H1 (cell line): ENCODE measurements at regions not wholly inside any gene's neighbourhood (a gene's known extent, or its start where the extent isn't known, plus 50 kb on each side); places are given as distances from the start of the nearest gene placed in this dataset.

Experiments
- CTCF ChIA-PET: fragments of 300-600 bp; sonication (Branson Sonifier 250); formaldehyde crosslinking; loops from one replicate; lab custom pipeline; 2021; ENCODE audit not compliant: partially characterized antibody; lab: Charles Lee
- POLR2A ChIA-PET: fragments of 300-600 bp; sonication (Branson Sonifier 250); formaldehyde crosslinking; loops from one replicate; lab custom pipeline; 2021; ENCODE audit warnings: inconsistent platforms; ENCODE audit not compliant: partially characterized antibody; lab: Charles Lee
- DNase-seq, 2 experiments: peaks; one replicate each; pipeline versions ENCODE4 v3.0.0 to v3.0.0-alpha.2; 2010 to 2022; ENCODE audit warnings: low spot score in 2 of 2, low read depth in 1 of 2, mixed read lengths in 1 of 2
- FAIRE-seq: peaks from 2 replicates; lab custom pipeline; 2011; peaks lifted over from hg19 to GRCh38; lab: Jason Lieb, UNC
- H2AFZ ChIP-seq: 2 replicates; pipeline ENCODE4 v1.8.1; 2012; ENCODE audit warnings: low read length, inconsistent platforms
- H2AK5ac ChIP-seq: 2 replicates; pipeline ENCODE4 v1.6.1; 2013; ENCODE audit warnings: low read depth, low read length
- H2BK120ac ChIP-seq: replicated peaks from 2 replicates; pipeline ENCODE3; 2013; ENCODE audit warnings: low read depth, low read length, inconsistent platforms
- H2BK12ac ChIP-seq: 2 replicates; pipeline ENCODE4 v1.6.1; 2013; ENCODE audit warnings: low read depth, low read length
- H2BK15ac ChIP-seq: 2 replicates; pipeline ENCODE4 v1.6.1; 2013; ENCODE audit warnings: low read length
- H2BK20ac ChIP-seq: 2 replicates; pipeline ENCODE4 v1.6.1; 2013; ENCODE audit warnings: low read length
- H2BK5ac ChIP-seq: 2 replicates; pipeline ENCODE4 v1.6.1; 2013; ENCODE audit warnings: low read depth, low read length
- H3K14ac ChIP-seq: 2 replicates; pipeline ENCODE4 v1.6.1; 2013; ENCODE audit warnings: inconsistent platforms; ENCODE audit not compliant: insufficient read length
- H3K18ac ChIP-seq: 2 replicates; pipeline ENCODE4 v1.6.1; 2013; ENCODE audit warnings: low read length; ENCODE audit errors: extremely low read depth
- H3K23ac ChIP-seq: 2 replicates; pipeline ENCODE4 v1.6.1; 2013; ENCODE audit warnings: inconsistent platforms; ENCODE audit not compliant: insufficient read length
- H3K23me2 ChIP-seq: 2 replicates; pipeline ENCODE4 v1.6.1; 2013; ENCODE audit warnings: low read depth, low read length
- H3K27ac ChIP-seq: 2 replicates; pipeline ENCODE4 v1.6.1; 2011; ENCODE audit warnings: low read depth, low read length, inconsistent platforms
- H3K27me3 ChIP-seq, 4 experiments: replicated peaks in 1 of 4; 1 replicate in 1 of 4; 2 replicates in 3 of 4; pipeline versions ENCODE4 v1.6.1 to v1.8.1; 2011 to 2013; ENCODE audit warnings: low read length in 3 of 4, mild to moderate bottlenecking in 3 of 4, inconsistent platforms in 2 of 4, mixed read lengths in 2 of 4, moderate library complexity in 1 of 4; ENCODE audit not compliant: control insufficient read depth in 3 of 4, insufficient read depth in 3 of 4; ENCODE audit errors: extremely low read depth in 1 of 4
- H3K36me3 ChIP-seq, 4 experiments: 2 replicates each; pipeline versions ENCODE4 v1.6.1 to v1.8.1; 2011 to 2013; ENCODE audit warnings: mild to moderate bottlenecking in 4 of 4, low read length in 3 of 4, moderate library complexity in 2 of 4, control low read depth in 1 of 4, inconsistent platforms in 1 of 4; ENCODE audit not compliant: insufficient read depth in 4 of 4, control insufficient read depth in 2 of 4
- H3K4ac ChIP-seq: replicated peaks from 2 replicates; pipeline ENCODE3; 2013; ENCODE audit warnings: low read length, low read depth, mixed read lengths, inconsistent platforms; ENCODE audit not compliant: insufficient read length
- H3K4me1 ChIP-seq, 4 experiments: replicated peaks in 1 of 4; 1 replicate in 1 of 4; 2 replicates in 3 of 4; pipeline versions ENCODE4 v1.6.1 to v1.8.1; 2011 to 2013; ENCODE audit warnings: low read length in 3 of 4, inconsistent platforms in 2 of 4, mixed read lengths in 1 of 4; ENCODE audit not compliant: insufficient read depth in 4 of 4, control insufficient read depth in 3 of 4
- H3K4me2 ChIP-seq, 2 experiments: 2 replicates each; pipeline versions ENCODE4 v1.6.1 to v1.8.1; 2011 to 2013; ENCODE audit warnings: low read depth in 2 of 2, low read length in 2 of 2, control low read depth in 1 of 2, inconsistent platforms in 1 of 2, mild to moderate bottlenecking in 1 of 2; ENCODE audit not compliant: insufficient read depth in 1 of 2
- H3K4me3 ChIP-seq, 4 experiments: fragments of 200-600, 300-600 bp in 1 of 4; sonication (generic), shearing (Covaris generic), sonication (Bioruptor Twin) in 1 of 4; 2 replicates each; pipeline versions ENCODE4 v1.5.1 to v1.8.1; 2011 to 2016; ENCODE audit warnings: low read length in 4 of 4, low read depth in 3 of 4, control low read depth in 2 of 4, inconsistent platforms in 2 of 4, mild to moderate bottlenecking in 2 of 4, mixed read lengths in 1 of 4, moderate library complexity in 1 of 4; ENCODE audit not compliant: insufficient read depth in 2 of 4; ENCODE audit errors: extremely low read depth in 1 of 4
- H3K56ac ChIP-seq: replicated peaks from 2 replicates; pipeline ENCODE3; 2013; ENCODE audit warnings: low read depth, mild to moderate bottlenecking, mixed read lengths, low read length, inconsistent platforms; ENCODE audit not compliant: insufficient read length
- H3K79me1 ChIP-seq: 2 replicates; pipeline ENCODE4 v1.6.1; 2013; ENCODE audit warnings: low read depth, low read length, control low read depth
- H3K79me2 ChIP-seq, 2 experiments: 2 replicates each; pipeline versions ENCODE4 v1.6.1 to v1.8.1; 2012 to 2013; ENCODE audit warnings: low read length in 2 of 2, mild to moderate bottlenecking in 2 of 2, inconsistent platforms in 1 of 2; ENCODE audit not compliant: insufficient read depth in 2 of 2, control insufficient read depth in 1 of 2
- H3K9ac ChIP-seq, 4 experiments: replicated peaks in 1 of 4; 1 replicate in 1 of 4; 2 replicates in 3 of 4; pipeline versions ENCODE4 v1.6.1 to v1.8.1; 2011 to 2013; ENCODE audit warnings: low read depth in 3 of 4, low read length in 3 of 4, control low read depth in 2 of 4, mild to moderate bottlenecking in 2 of 4, moderate library complexity in 2 of 4, inconsistent platforms in 1 of 4; ENCODE audit errors: extremely low read depth in 1 of 4
- H3K9me3 ChIP-seq, 2 experiments: 2 replicates each; pipeline versions ENCODE4 v1.6.1 to v1.8.1; 2012 to 2013; ENCODE audit warnings: mild to moderate bottlenecking in 2 of 2, moderate library complexity in 2 of 2, control low read depth in 1 of 2, inconsistent platforms in 1 of 2, low read depth in 1 of 2, low read length in 1 of 2, mixed read lengths in 1 of 2; ENCODE audit not compliant: insufficient read depth in 2 of 2
- H4K20me1 ChIP-seq, 2 experiments: replicated peaks in 1 of 2; 2 replicates each; pipeline versions ENCODE3 to v1.8.1; 2011 to 2013; ENCODE audit warnings: inconsistent platforms in 2 of 2, low read length in 2 of 2, mild to moderate bottlenecking in 1 of 2; ENCODE audit not compliant: insufficient read depth in 2 of 2, control insufficient read depth in 1 of 2
- H4K5ac ChIP-seq: 2 replicates; pipeline ENCODE4 v1.6.1; 2013; ENCODE audit warnings: low read length, low read depth, mixed read lengths, inconsistent platforms; ENCODE audit not compliant: insufficient read length
- H4K8ac ChIP-seq: 2 replicates; pipeline ENCODE4 v1.8.0; 2013; ENCODE audit warnings: mild to moderate bottlenecking, moderate library complexity, low read length, inconsistent platforms; ENCODE audit not compliant: insufficient read depth; ENCODE audit errors: extremely low read depth
- H4K91ac ChIP-seq: replicated peaks from 2 replicates; pipeline ENCODE3; 2013; ENCODE audit warnings: low read length, mixed read lengths, inconsistent platforms; ENCODE audit not compliant: insufficient read length
- CTCF ChIP-seq, 3 experiments: IDR thresholded peaks; 1 replicate in 2 of 3; 2 replicates in 1 of 3; pipeline versions ENCODE4 v1.5.1 to v1.6.1; 2011; ENCODE audit warnings: low read length in 3 of 3, mild to moderate bottlenecking in 3 of 3, inconsistent platforms in 2 of 3, low read depth in 1 of 3, moderate library complexity in 1 of 3; ENCODE audit not compliant: insufficient read depth in 1 of 3; ENCODE audit errors: control extremely low read depth in 1 of 3
- FOSL1 ChIP-seq: IDR thresholded peaks from 2 replicates; pipeline ENCODE4 v1.6.1; 2011; ENCODE audit warnings: mild to moderate bottlenecking, low read depth, low read length, moderate library complexity; ENCODE audit not compliant: insufficient read depth
- GTF2F1 ChIP-seq: IDR thresholded peaks from 2 replicates; pipeline ENCODE4 v1.6.1; 2012; ENCODE audit warnings: low read depth, low read length, improper control_type of control experiment, borderline replicate concordance
- WGBS, 2 experiments: shearing (Covaris generic) in 1 of 2; methylation state at CpG; one replicate each; pipeline versions ENCODE4 v1.1.6 to v1.1.7; 2013 to 2015; ENCODE audit warnings: low lambda C conversion rate in 2 of 2, mixed read lengths in 2 of 2, inconsistent platforms in 1 of 2, low coverage in 1 of 2, missing lambda C conversion rate in 1 of 2; ENCODE audit not compliant: insufficient replicate concordance in 2 of 2, insufficient coverage in 1 of 2, insufficient read length in 1 of 2; ENCODE audit errors: extremely low coverage in 1 of 2, missing lambda C conversion rate in 1 of 2; 5-methylcytosine and 5-hydroxymethylcytosine counted together

- no peak for TF ChIP-seq GTF2F1
- TF ChIP-seq CTCF (IDR thresholded peaks at IDR 0.05; ENCODE audit: control extremely low read depth in 1 of 3, insufficient read depth in 1 of 3, low read depth in 1 of 3, low read length in 3 of 3): no peak
- TF ChIP-seq FOSL1: no peak
- Histone ChIP-seq H2BK15ac (no peak overlapping the region), H3K18ac (no peak overlapping the region), H3K27me3 (no peaks in the 10 kb centered on the region), H3K56ac (no peak overlapping the region), H2AFZ (no peak overlapping the region), H2BK5ac (no peak overlapping the region), H3K23ac (no peak overlapping the region), H4K8ac (no peak overlapping the region), H3K4me2 (no peak overlapping the region), H2BK20ac (no peak overlapping the region), H2AK5ac (no peak overlapping the region), H2BK120ac (no peak overlapping the region), H3K23me2 (no peaks in the 10 kb centered on the region), H4K91ac (no peak overlapping the region), H3K9me3 (peaks cover 0 to 3% of the 10 kb centered on the region in 2 experiments; a peak in 1 of 4 replicates), H3K4me3 (no peak overlapping the region), H3K79me2 (no peaks in the 10 kb centered on the region), H3K79me1 (no peaks in the 10 kb centered on the region), H2BK12ac (no peak overlapping the region), H3K27ac (no peak overlapping the region), H3K14ac (no peak overlapping the region), H3K4ac (no peak overlapping the region), H4K5ac (no peak overlapping the region), H4K20me1 (no peaks in the 10 kb centered on the region), H3K9ac (no peak overlapping the region), H3K4me1 (peaks cover 0 to 5% (median 2%) of the 10 kb centered on the region in 4 experiments; a peak in 4 of 7 replicates), H3K36me3 (no peaks in the 10 kb centered on the region)
- CTCF ChIA-PET: no interaction called here
- no peak for FAIRE-seq
- DNase-seq: no peak
- POLR2A ChIA-PET: no interaction called here
- 75% methylated on average over 1 of the region's 1 CpG; no CpG with 5 or more reads in 1 of the 2 experiments for WGBS, 2 experiments
These were observed 485.6 kb upstream of the SULF2 start for GRCh38 chr20:48270885-48271284.
